Upper lobe of right lung (tissue), 1 donor: ENCODE measurements at regions not wholly inside any gene's neighbourhood (a gene's known extent, or its start where the extent isn't known, plus 50 kb on each side); places are given as distances from the start of the nearest gene placed in this dataset.
"Not testable (repeated sequence)": the region's sequence is repeated elsewhere in the genome, so short reads cannot be mapped to it uniquely, and the experiment has no call there.

Source experiments
- ATAC-seq: fragments of 200-7000 bp; cut with Tn5 transposase; one replicate; pipeline ENCODE4 v1.9.1; 2020; ENCODE audit warnings: mild to moderate bottlenecking, moderate library complexity
- DNase-seq: peaks from one replicate; pipeline ENCODE4 v3.0.0-alpha.2; 2020
- H3K27ac ChIP-seq: fragments of 200-600 bp; one replicate; pipeline ENCODE4 v1.8.0; 2022
- H3K27me3 ChIP-seq: fragments of 200-600 bp; one replicate; pipeline ENCODE4 v1.8.0; 2022; ENCODE audit warnings: mild to moderate bottlenecking
- H3K36me3 ChIP-seq: fragments of 200-600 bp; one replicate; pipeline ENCODE4 v1.8.0; 2022
- H3K4me1 ChIP-seq: fragments of 200-600 bp; one replicate; pipeline ENCODE4 v1.8.0; 2022
- H3K4me3 ChIP-seq: fragments of 200-600 bp; one replicate; pipeline ENCODE4 v1.8.0; 2022; ENCODE audit warnings: mild to moderate bottlenecking
- H3K9me3 ChIP-seq: fragments of 200-600 bp; one replicate; pipeline ENCODE4 v1.8.0; 2022
- intact Hi-C: fragments of 100-400 bp; cut with DNase I; formaldehyde crosslinking; loops from one replicate; pipeline ENCODE4 v1.11.0; 2022
- TF ChIP-seq, protein P1 (sequence below): fragments of 200-600 bp; IDR thresholded peaks from one replicate; pipeline ENCODE4 v1.8.0; 2022; ENCODE audit warnings: antibody characterized with exemption
- donor health status: DM: no; HTN: yes; CAD: no; lungs with severe emphysema.

DNA sequence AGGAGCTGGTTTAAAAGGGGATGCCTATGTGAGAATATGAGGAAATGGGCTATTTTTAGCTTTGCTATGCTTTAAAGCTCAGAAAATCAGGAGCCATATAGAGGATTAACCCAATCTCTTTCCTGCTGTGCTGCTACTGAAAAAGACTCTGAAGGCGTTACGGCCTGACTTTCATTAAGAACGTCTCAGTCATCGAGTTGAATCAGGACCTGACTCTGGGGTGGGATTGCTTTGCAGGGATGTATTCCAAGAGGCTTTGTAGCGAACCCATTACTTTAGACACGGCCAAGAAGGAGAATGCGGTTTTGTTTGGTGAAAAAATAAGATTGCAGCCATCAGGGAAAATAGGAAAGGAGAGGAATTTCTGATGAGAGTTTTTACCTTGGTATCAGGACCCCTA, 426.9 kb downstream of the CCSER2 start:
- DNase-seq (no peak), ATAC-seq (no peak)
- no peak overlapping the region for H3K27ac ChIP-seq
- H3K36me3 ChIP-seq = no peaks in the 10 kb centered on the region
- TF ChIP-seq, protein P1, sequence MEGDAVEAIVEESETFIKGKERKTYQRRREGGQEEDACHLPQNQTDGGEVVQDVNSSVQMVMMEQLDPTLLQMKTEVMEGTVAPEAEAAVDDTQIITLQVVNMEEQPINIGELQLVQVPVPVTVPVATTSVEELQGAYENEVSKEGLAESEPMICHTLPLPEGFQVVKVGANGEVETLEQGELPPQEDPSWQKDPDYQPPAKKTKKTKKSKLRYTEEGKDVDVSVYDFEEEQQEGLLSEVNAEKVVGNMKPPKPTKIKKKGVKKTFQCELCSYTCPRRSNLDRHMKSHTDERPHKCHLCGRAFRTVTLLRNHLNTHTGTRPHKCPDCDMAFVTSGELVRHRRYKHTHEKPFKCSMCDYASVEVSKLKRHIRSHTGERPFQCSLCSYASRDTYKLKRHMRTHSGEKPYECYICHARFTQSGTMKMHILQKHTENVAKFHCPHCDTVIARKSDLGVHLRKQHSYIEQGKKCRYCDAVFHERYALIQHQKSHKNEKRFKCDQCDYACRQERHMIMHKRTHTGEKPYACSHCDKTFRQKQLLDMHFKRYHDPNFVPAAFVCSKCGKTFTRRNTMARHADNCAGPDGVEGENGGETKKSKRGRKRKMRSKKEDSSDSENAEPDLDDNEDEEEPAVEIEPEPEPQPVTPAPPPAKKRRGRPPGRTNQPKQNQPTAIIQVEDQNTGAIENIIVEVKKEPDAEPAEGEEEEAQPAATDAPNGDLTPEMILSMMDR = no peak
- H3K4me3 ChIP-seq = no peak overlapping the region
- no peaks in the 10 kb centered on the region for H3K4me1 ChIP-seq
- H3K9me3 ChIP-seq = no peaks in the 10 kb centered on the region
- no peaks in the 10 kb centered on the region for H3K27me3 ChIP-seq
- intact Hi-C loops = no loop called here

DNA sequence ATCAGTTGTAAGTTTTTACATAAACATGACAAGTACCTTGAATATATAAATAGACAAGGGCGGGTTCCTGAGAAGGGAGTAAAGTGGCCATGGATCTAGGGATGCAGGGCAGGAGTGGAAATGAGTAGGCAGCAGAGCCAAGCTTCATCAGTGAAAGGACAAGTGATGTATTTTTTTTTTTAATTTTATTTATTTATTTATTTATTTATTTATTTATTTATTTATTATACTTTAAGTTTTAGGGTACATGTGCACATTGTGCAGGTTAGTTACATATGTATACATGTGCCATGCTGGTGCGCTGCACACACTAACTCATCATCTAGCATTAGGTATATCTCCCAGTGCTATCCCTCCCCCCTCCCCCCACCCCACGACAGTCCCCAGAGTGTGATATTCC, 428.3 kb downstream of the CCSER2 start:
- H3K36me3 ChIP-seq, DNase-seq, H3K4me1 ChIP-seq, H3K4me3 ChIP-seq, H3K9me3 ChIP-seq, H3K27me3 ChIP-seq, H3K27ac ChIP-seq, intact Hi-C loops, ATAC-seq: not testable (repeated sequence)

- ATAC-seq, H3K4me3 ChIP-seq, H3K9me3 ChIP-seq, intact Hi-C loops, H3K36me3 ChIP-seq, H3K4me1 ChIP-seq, DNase-seq, H3K27me3 ChIP-seq, H3K27ac ChIP-seq: not testable (repeated sequence)
Observed at GRCh38 chr10:84761994-84762614, 433.7 kb downstream of the CCSER2 start.

- Histone ChIP-seq H3K4me3 (no peak overlapping the region), H3K4me1 (no peaks in the 10 kb centered on the region), H3K9me3 (no peaks in the 10 kb centered on the region), H3K36me3 (no peaks in the 10 kb centered on the region), H3K27me3 (no peaks in the 10 kb centered on the region), H3K27ac (no peak overlapping the region)
- TF ChIP-seq, protein P1 = no peak
- intact Hi-C loops = no loop called here
- ATAC-seq (no peak), DNase-seq (no peak)
Observed at GRCh38 chr10:84762754-84763394, 434.5 kb downstream of the CCSER2 start.

DNA sequence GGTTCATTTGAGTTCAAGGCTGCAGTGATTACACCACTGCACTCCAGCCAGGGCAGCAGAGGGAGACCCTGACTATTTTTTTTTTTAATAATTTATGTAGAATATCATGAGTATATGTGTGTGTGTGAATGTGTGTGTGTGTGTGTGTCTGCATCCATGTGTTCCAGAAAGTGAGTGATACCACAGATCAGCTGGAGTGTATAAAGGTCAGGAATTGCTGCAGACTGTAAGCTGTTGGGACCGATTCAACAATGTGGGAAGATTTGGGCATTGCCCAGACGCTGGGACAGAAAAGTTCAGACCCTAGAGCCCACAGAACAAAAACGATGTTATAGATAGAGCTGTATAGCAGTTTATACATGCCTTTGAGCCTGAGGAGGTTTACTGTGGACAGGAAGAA, 435.6 kb downstream of the CCSER2 start:
- H3K4me1 ChIP-seq = no peaks in the 10 kb centered on the region
- DNase-seq (no peak), ATAC-seq (no peak)
- H3K36me3 ChIP-seq = no peaks in the 10 kb centered on the region
- H3K9me3 ChIP-seq = no peaks in the 10 kb centered on the region
- TF ChIP-seq, protein P1 = no peak
- no peak overlapping the region for H3K4me3 ChIP-seq
- intact Hi-C loops = no loop called here
- no peaks in the 10 kb centered on the region for H3K27me3 ChIP-seq
- no peak overlapping the region for H3K27ac ChIP-seq

DNA sequence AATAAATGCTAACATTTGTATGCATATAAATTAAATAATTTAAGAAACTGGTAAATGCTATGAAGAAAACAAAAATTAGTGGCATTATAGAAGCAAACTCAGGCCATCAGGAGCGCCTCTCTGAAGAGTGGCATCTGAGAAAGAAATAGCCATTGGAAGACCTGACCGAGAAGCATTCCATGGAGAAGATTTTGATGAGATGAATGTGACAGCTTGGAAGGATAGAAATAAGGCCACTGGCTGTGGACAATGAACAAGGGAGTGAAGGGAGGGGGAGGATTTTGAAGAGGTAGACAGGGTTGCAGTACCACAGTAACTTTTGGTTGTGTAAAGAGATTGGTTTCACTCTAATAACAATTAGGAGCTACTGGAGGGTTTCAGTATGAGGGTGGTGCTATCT, 436.7 kb downstream of the CCSER2 start:
- H3K4me1 ChIP-seq = no peaks in the 10 kb centered on the region

More for the DNA sequence above, 436.7 kb downstream of the CCSER2 start:
- intact Hi-C loops = no loop called here
- Histone ChIP-seq H3K27me3 (no peaks in the 10 kb centered on the region), H3K4me3 (no peak overlapping the region), H3K9me3 (no peaks in the 10 kb centered on the region), H3K27ac (no peak overlapping the region), H3K36me3 (no peaks in the 10 kb centered on the region)
- DNase-seq (no peak), ATAC-seq (no peak)
- TF ChIP-seq, protein P1 = no peak
